SK-N-SH treated with all-trans-retinoic acid at 6 μM for 48 hours (cell line): ENCODE measurements at regions not wholly inside any gene's neighbourhood (a gene's known extent, or its start where the extent isn't known, plus 50 kb on each side); places are given as distances from the start of the nearest gene placed in this dataset.

ENCODE experiments used
- CREB5 ChIP-seq: fragments of 250-450 bp; sonication (Bioruptor Pico); IDR thresholded peaks from 2 replicates; pipeline ENCODE4 v1.5.1; 2020; ENCODE audit warnings: low read depth, mild to moderate bottlenecking, moderate library complexity
- ESRRG ChIP-seq: fragments of 250-450 bp; sonication (Bioruptor Pico); IDR thresholded peaks from 2 replicates; pipeline ENCODE4 v1.6.1; 2021; ENCODE audit warnings: mild to moderate bottlenecking
- GLIS3 ChIP-seq: fragments of 250-450 bp; sonication (Bioruptor Pico); IDR thresholded peaks from 2 replicates; pipeline ENCODE4 v1.5.0; 2020; ENCODE audit warnings: mild to moderate bottlenecking, moderate library complexity
- PATZ1 ChIP-seq: fragments of 250-450 bp; sonication (Bioruptor Pico); IDR thresholded peaks from 2 replicates; pipeline ENCODE4 v1.8.0; 2020; ENCODE audit warnings: mild to moderate bottlenecking, moderate library complexity, borderline replicate concordance
- POU6F1 ChIP-seq: fragments of 250-450 bp; sonication (Bioruptor Pico); IDR thresholded peaks from 2 replicates; pipeline ENCODE4 v1.8.0; 2021; ENCODE audit warnings: low read depth, mild to moderate bottlenecking, moderate library complexity, borderline replicate concordance
- TCF4 ChIP-seq: fragments of 250-450 bp; sonication (Bioruptor Pico); IDR thresholded peaks from 2 replicates; pipeline ENCODE4 v1.8.0; 2021; ENCODE audit warnings: mild to moderate bottlenecking, moderate library complexity, borderline replicate concordance
- ZC3H10 ChIP-seq: fragments of 250-450 bp; sonication (Bioruptor Pico); IDR thresholded peaks from 2 replicates; pipeline ENCODE4 v1.5.1; 2021; ENCODE audit warnings: mild to moderate bottlenecking, moderate library complexity

GRCh38 chr10:128300290-128300824 lies 174.1 kb upstream of the MKI67 start:
- no peak for TF ChIP-seq GLIS3 (CRISPR knock-in tag)
- TF ChIP-seq ESRRG (CRISPR knock-in tag) = no peak
- TF ChIP-seq CREB5 (CRISPR knock-in tag) = no peak
- TF ChIP-seq POU6F1 (CRISPR knock-in tag) = no peak
- TF ChIP-seq ZC3H10 (CRISPR knock-in tag) = no peak
- no peak for TF ChIP-seq TCF4 (CRISPR knock-in tag)
- no peak for TF ChIP-seq PATZ1
